Eye (tissue), 1 donor: ENCODE measurements at regions not wholly inside any gene's neighbourhood (a gene's known extent, or its start where the extent isn't known, plus 50 kb on each side); places are given as distances from the start of the nearest gene placed in this dataset.
"Not testable (repeated sequence)": the region's sequence is repeated elsewhere in the genome, so short reads cannot be mapped to it uniquely, and the experiment has no call there.

Experiments
- DNase-seq: peaks from one replicate; pipeline ENCODE4 v3.0.0-alpha.2; 2015

DNA sequence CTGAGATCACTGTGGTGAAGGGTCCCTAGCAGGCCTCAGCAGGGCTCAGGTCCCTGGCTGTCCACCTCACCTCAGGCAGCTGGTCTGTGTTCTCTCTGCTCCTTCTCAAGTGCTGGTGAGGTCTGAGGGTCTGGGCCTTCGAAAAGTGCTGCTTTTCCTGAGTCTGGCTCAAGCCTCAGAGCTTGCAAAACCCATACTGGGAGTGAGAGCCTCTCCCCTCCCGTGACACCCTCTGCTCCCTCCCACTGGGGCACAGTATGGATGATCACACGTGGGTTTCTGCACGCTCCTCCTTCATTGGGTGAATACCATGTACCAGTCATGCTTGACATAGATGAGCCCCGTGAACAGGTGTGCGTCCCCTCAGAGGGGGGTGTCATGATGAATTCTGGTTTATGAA lies 73.3 kb upstream of the WASF3 start:
- DNase-seq: no peak

DNA sequence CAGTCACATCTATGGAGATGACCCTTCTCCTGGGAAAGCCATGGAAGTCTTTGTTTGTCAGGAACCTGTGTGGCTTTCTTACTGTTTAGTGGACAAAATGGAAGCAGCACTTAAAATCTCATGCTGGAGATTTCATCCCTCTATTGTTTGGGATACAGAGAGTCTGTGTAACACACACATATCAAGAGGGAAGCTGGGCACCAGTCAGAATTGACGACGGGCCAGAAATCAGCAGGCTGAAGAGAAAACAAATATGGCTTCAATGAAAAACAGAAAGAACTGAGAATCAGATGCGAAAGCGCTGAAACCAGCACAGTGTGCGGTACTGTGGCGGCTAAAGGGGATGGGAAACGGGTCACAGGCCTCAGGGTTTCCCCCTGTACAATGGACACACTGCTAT lies 72.2 kb upstream of the WASF3 start:
- DNase-seq: peak; percentile 47

DNA sequence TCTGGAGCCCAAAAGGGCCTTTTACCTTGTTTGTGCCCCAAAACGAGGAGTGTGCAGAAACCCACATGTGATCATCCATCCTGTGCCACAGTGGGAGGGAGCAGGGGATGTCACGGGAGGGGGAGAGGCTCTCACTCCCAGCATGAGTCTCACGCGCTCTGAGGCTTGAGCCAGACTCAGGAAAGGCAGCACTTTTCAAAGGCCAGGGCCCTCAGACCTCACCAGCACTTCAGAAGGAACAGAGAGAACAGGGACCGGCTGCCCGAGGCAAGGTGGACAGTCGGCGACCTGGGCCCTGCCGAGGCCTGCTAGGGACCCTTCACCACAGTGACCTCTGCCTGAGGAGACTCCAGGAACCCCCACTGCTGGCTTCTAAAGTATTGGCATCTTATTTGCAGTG lies 71.7 kb upstream of the WASF3 start:
- DNase-seq: peak; percentile 29

DNA sequence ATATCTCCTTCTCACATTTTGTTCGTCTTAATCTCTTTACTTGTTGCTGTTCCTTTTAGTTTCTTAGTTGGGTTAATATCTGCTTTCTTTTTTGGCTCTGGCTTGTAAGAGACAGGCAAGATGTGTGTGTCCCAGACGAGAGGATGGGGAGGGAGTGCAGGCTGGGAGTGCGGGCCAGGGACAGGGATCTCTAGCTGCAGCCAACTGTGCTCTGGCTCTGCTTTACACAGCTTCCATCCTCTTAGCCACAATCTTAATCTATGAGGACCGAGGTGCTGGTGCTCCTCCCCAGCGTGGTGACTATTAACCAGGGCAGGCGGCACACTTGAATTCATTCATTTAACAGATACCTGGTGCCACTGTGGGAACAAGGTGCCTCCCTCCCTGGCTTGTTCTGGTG lies 70.9 kb upstream of the WASF3 start:
- DNase-seq: no peak

DNA sequence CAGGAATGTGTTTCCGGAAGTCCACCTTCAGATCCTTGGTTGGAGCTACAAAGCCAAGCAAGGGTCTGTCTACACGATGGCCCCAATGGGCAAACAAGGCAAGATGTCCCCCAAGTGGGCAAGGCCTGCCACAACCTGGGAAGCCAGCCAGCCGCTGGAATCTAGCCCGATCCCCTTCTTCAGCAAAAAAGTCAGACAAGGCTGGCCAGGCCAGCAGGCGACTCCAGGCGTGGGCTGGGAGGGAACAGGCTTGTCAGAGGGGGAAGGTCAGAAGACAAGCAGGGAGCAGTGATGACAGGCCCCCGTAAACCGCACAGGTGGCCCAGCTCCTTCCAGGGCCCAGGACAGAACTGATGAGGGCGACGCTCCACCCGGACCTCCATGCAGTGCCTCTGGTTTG lies 69.7 kb upstream of the WASF3 start:
- DNase-seq: no peak

DNA sequence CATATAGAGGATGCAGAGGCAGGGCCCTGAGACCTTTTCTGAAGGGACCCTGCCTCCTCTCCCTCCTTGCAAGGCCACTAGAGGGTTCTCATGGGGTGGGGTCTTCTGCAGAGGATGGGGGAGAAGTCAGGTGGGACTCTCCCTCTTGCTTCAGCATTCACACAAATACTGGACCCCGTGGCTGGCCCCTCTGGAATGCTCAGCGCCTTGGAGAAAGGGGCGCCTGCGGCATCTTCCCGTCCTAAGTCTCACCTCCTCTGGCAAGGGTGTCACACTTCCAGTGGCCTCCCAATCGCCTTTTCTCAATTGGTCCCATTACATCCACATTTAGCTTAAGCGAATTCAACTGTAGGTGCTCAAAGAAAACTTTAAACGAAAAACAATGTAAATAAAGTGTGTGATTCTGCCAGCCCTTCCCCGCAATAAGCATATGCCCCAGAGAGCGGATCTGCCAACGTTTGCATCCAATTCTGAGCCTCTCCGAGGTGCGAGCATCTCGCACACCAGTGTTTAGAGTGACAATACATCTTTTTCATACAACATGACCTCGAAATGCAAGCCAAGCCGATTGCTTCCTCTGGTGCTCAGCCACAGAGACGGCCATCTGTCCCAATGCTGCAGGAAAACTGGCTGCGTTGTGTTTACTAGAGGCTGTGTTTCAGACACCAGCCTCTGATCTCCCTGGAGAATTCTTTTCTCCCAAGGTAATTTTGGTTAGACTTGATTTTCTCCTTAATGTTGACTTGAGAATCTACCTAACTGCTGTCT lies 69.1 kb upstream of the WASF3 start:
- no peak for DNase-seq

DNA sequence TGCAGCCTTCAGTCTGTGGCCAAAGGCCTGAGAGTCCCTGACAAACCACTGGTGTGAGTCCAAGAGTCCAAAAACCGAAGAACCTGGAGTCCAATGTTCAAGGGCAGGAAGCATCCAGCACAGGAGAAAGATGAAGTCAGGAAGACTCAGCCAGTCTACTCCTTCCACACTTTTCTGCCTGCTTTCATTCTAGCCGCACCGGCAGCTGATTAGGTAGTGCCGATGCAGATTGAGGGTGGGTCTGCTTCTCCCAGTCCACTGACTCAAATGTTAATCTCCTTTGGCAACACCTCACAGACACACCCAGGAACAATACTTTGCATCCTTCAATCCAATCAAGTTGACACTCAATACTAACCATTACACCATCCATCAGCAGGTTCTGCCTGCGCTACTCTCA lies 65.2 kb upstream of the WASF3 start:
- not testable (repeated sequence) for DNase-seq

DNA sequence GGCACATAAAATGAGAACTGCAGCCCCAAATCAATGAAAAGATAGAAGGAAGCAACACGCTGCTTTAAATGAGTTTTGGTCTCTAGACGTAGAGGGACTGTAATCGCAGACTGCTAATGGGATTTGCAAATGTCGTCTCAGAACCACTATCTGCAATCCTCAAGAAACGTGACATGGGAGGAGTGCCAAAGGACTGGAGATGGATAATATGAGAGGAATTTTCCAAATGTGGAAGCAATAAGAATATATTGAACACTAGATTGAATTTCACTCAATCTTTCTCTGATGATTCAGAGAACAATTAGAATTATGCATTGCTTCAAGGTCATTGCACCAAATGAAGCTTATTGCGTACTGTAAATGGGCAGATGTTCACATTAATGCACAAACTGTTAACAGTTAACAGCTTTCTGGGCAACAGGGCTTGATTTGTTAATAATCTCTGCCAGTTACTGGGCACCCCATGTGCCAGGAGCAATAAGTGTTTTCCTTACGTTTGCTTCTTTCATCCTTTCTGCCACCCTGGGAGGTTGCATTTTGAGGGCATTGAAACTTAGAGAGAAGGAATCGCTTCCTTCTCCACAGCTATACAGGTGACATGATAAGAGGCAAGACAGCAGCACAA lies 62.8 kb upstream of the WASF3 start:
- DNase-seq: no peak

DNA sequence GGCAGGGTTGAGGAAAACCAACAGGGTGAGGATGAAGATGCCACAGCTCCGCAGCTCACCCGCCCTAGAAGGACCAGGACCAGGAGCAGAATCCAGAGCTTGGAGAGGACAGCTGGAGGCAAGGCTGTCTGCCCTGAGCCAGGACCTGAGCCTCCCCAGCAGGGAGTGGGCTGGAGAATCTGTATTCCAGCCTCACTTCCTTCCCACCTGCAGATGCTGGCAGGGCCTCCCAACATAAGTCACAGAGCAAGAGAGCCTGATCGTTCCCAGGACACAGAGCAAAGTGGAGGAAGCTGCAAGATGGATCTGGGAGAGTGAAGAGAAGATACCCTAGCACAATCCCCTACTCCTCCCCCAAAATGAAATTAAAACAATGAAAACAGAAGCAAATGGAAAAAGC lies 61.7 kb upstream of the WASF3 start:
- DNase-seq: no peak

DNA sequence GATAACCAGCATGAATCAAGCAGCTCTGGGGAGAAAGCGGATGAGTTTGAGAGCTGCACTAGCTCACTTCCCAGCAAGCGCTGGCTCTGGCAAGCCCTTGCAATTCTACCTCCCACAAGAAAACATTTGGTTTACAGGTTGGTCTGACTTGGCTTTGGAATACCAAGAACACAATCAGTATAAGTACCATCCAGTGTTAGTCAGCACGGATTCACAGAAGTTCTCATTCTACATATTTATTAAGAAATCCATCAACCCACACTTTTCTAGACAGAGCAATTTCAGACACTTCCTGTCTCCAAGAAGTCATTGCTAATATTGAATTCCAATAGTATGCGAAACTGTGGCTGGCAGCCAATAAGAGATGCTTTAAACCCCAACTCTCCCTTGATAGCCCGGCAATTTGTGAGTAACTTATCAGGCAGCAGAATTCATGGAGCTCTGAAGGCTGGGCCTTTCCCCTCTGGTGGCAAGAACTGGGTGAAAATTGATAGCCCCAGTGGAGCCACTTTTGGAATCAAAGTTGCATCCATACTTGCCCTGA lies 59.4 kb upstream of the WASF3 start:
- DNase-seq: no peak

DNA sequence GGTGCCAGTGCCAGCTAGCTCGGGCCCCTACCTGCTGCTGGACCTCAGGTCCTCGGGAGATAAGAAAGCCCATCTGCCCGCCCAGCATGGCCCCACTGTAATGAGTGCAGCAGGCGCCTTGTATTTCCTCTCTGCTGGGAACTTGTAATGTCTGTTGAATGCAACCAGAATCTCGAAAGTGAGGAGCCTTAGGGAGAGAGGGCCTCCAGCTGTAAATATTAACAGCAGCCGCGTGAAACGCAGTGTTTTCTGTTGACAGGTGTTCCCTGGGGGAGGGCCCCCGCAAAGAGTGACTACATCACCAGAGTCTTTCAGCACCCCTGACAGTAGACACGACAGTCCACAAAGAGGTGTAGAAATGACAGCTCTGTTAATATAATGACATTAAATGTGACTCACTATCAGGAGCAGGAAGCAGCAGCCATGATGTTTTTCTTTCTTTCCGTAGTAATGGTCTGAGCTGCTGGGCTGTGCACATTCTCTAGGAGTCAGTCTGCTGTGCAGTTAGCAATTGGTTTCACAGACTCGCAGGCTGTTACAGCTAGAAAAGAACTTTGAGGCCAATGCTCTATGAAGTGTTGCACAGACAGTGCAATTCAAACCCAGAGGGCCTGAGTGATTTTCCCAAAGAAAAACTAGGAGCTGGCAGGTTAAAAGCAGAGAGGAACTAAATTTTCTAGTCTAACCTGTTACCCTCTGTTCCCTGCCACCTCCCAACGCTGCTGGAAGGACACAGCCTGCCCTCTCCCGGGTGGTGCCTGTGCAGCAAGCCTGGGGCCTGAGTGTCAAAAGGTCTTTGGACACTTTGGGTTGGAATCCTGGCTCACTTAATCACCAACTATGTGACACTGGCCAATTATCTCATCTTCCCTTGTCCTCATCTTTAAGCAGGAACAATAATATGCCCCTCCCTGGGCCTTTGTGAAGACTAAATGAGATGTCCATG lies 58.6 kb upstream of the WASF3 start:
- peak; percentile 45 for DNase-seq

DNA sequence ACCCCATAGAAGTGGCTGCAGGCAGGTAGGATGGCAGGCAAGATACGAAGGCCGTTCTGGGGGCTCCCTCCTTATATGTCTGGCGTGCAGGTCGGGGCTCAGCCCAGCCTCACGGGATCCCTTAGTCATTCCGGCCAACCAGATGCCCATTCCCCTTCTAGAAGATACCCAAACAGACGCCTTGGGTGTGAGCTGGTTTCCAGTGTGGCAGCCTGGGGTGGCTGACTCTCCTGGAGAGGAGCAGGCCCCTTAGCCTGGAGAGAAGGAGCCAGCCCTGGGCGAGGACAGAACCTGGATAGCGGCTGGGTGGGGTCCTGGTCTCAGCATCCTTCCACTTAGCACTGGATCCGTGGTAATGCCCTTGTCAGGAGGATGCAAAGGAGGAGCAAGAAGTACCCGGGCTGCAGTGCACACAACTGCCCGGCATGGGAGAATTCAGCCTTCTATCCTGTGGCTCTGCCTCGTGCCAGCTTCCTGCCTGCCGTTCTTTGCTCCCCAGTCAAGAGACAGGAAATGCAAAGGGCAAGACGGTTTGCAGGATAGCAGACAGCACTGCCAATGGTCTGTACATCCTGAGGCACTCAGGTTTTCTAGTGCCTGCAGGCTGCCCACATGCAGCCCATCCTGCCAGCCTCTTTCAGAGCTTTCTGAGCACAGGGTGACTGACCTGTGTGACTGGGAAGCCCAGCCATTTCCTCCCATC lies 56.7 kb upstream of the WASF3 start:
- no peak for DNase-seq

DNA sequence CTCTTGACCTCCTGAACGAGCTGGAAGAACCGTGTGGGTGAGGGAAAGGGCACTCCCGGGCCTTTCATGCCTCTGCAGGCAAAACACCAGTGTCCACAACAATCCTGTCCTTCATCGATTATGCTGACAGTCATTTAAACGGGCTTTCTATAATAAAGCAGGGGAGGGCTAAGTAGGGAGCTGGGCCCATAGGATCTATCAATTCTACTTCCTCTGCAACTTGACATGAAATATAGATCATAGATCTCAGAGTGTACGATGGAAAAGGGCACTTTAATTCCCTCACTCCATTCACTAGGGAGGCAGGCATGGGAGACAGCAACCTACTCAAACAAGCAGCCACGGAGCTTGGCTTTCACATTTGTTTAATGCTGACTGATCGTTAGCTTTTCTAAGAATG lies 55.8 kb upstream of the WASF3 start:
- DNase-seq: no peak

DNA sequence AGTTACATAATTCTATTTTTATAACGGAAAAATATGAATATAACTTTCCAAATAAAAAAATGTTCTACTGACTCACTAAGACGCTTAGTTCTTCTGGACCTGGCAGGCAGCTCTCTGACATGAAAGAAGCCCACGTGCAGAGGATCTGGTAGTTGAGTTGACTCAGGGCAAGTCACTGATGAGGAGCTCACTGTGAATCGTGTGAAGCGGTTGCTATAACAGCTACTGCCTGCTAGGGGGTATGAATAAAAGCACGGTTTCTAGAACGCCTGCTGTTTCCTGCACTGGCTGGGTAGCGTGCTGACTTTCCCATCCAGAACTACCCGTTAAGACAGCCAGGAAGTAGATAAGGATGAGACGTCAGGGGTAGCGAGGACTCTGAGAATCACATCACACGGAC lies 54.7 kb upstream of the WASF3 start:
- peak; percentile 44 for DNase-seq

DNA sequence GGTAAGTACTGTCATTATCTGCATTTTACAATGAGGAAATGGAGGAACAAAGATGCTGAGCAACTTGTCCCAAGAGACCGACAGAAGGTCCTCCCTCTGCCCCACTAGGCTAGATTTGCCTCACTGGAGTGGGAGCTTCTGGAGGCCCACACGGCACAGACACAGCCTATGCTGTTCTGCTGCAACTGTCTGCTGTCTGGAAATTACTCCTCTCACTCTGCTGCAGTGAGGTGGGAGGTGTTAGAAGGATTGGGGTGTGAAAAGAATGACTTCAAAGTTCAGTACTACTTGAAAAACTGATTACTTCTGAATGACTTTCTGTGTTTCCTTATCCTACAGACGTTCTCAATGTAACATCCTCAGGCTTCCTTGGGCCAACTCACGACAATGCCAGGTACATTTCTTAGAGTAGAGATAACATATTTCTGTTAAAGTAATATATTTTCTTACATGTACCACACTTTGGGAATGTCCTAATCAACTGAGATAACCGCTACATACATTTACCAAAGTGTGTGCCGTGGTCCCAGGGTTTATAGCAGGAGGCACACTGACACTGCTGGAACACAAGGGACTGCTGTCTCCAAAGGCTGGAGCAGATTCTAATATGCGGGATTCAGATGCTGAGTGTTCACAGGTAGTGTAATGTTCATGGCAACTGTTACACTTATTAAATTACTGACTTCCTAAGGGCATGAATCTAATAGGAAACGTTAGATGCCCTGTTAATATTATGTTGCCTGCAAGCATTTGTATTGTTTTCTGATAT lies 53.5 kb upstream of the WASF3 start:
- DNase-seq: no peak
